CD4-positive, alpha-beta T cell (primary cell): ENCODE measurements at regions not wholly inside any gene's neighbourhood (a gene's known extent, or its start where the extent isn't known, plus 50 kb on each side); places are given as distances from the start of the nearest gene placed in this dataset.

Source experiments
- ATAC-seq: fragments of 200-7000 bp; cut with Tn5 transposase; one replicate; pipeline ENCODE4 v1.10.0; 2022; ENCODE audit warnings: mild to moderate bottlenecking; ENCODE audit not compliant: poor library complexity
- CTCF ChIA-PET: fragments of 350-600 bp; sonication (Branson Sonifier 250); formaldehyde crosslinking; loops from one replicate; lab custom pipeline; 2021; ENCODE audit warnings: antibody characterized with exemption, inconsistent platforms; lab: Charles Lee
- POLR2A ChIA-PET: fragments of 350-600 bp; sonication (Branson Sonifier 250); formaldehyde crosslinking; loops from one replicate; lab custom pipeline; 2021; ENCODE audit warnings: antibody characterized with exemption, inconsistent platforms; lab: Charles Lee
- DNase-seq, 14 experiments: peaks; one replicate each; pipeline ENCODE4 v3.0.0-alpha.2; 2013 to 2020; ENCODE audit warnings: mixed read lengths in 2 of 14
- H3K27ac ChIP-seq, 2 donors: one replicate each; pipeline versions ENCODE4 v1.5.1 to v1.7.0; 2013; ENCODE audit warnings: low read length in 2 of 2, low read depth in 1 of 2, mild to moderate bottlenecking in 1 of 2
- H3K27me3 ChIP-seq, 2 experiments: 1 replicate in 1 of 2; 2 replicates in 1 of 2; pipeline versions ENCODE4 v1.6.1 to v1.7.0; 2013; ENCODE audit warnings: low read length in 2 of 2, control low read depth in 1 of 2, mild to moderate bottlenecking in 1 of 2, moderate library complexity in 1 of 2; ENCODE audit not compliant: insufficient read depth in 2 of 2, control insufficient read depth in 1 of 2
- H3K36me3 ChIP-seq: one replicate; pipeline ENCODE4 v1.6.1; 2013; ENCODE audit warnings: low read length, control low read depth; ENCODE audit not compliant: insufficient read depth
- H3K4me1 ChIP-seq: one replicate; pipeline ENCODE4 v1.6.1; 2013; ENCODE audit warnings: low read length, control low read depth; ENCODE audit not compliant: insufficient read depth
- H3K4me3 ChIP-seq: one replicate; pipeline ENCODE4 v1.5.1; 2013; ENCODE audit warnings: mild to moderate bottlenecking, low read length, moderate library complexity
- H3K9me3 ChIP-seq, 2 experiments: 1 replicate in 1 of 2; 2 replicates in 1 of 2; pipeline versions ENCODE4 v1.6.1 to v1.7.0; 2013; ENCODE audit warnings: low read length in 2 of 2, mild to moderate bottlenecking in 2 of 2, control low read depth in 1 of 2, moderate library complexity in 1 of 2; ENCODE audit not compliant: control insufficient read depth in 1 of 2, insufficient read depth in 1 of 2
- H3K27ac Mint-ChIP-seq: one replicate; pipeline ENCODE4 v1.8.0; 2020; ENCODE audit warnings: mixed read lengths
- H3K27me3 Mint-ChIP-seq: one replicate; pipeline ENCODE4 v1.8.0; 2021; ENCODE audit warnings: mixed read lengths
- H3K36me3 Mint-ChIP-seq: one replicate; pipeline ENCODE4 v1.8.0; 2021; ENCODE audit warnings: low read depth, mixed read lengths
- H3K4me1 Mint-ChIP-seq: one replicate; pipeline ENCODE4 v1.8.0; 2021; ENCODE audit warnings: low read depth, mixed read lengths
- H3K4me3 Mint-ChIP-seq: one replicate; pipeline ENCODE4 v1.8.0; 2020; ENCODE audit warnings: mild to moderate bottlenecking, mixed read lengths
- H3K9me3 Mint-ChIP-seq: one replicate; pipeline ENCODE4 v1.8.0; 2020; ENCODE audit warnings: mixed read lengths
- CTCF ChIP-seq: fragments of 200-600 bp; IDR thresholded peaks from one replicate; pipeline ENCODE4 v1.8.0; 2022; ENCODE audit warnings: antibody characterized with exemption, mild to moderate bottlenecking
- intact Hi-C, 2 experiments: fragments of 100-400 bp; cut with DNase I in 1 of 2; cut with micrococcal nuclease in 1 of 2; formaldehyde crosslinking; loops; one replicate each; pipeline versions ENCODE4 v1.15.1 to v1.9.0; 2023 to 2025; cut with DNase I, micrococcal nuclease

- H3K27ac Mint-ChIP-seq = no peak overlapping the region
- Histone ChIP-seq H3K27me3 (no peaks in the 10 kb centered on the region), H3K4me3 (no peak overlapping the region), H3K9me3 (peaks cover 0 to 3% of the 10 kb centered on the region in 2 experiments), H3K27ac (no peak overlapping the region), H3K36me3 (no peaks in the 10 kb centered on the region), H3K4me1 (no peaks in the 10 kb centered on the region)
- no peak for TF ChIP-seq CTCF
- H3K9me3 Mint-ChIP-seq = no peaks in the 10 kb centered on the region
- ATAC-seq (no peak), DNase-seq (no peak)
- no peak overlapping the region for H3K4me3 Mint-ChIP-seq
- H3K4me1 Mint-ChIP-seq = no peaks in the 10 kb centered on the region
- no peaks in the 10 kb centered on the region for H3K27me3 Mint-ChIP-seq
- CTCF ChIA-PET = no interaction called here
- no peaks in the 10 kb centered on the region for H3K36me3 Mint-ChIP-seq
- POLR2A ChIA-PET = no interaction called here
- intact Hi-C loops = no loop called here
Observed at GRCh38 chr1:106207185-106207584, 849.3 kb upstream of the PRMT6 start.

DNA sequence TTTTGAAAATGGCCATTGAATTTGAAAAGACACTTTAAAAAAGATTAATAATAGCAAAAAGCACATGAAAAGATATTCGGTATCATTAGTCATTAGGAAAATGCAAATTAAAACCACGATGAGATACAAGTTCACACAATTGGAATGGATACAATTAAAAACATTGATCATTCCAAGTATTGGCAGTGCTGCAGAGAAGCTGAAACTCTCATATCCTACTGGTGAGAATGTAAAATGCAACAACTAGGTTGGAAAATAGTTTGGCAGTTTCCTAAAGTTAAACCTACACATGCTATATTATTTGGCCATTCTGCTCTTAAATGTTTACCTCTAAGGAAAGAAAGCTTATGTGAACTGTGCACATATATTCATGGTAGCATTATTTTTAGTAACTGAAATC is 838.7 kb upstream of the PRMT6 start:
- ChIA-PET CTCF (no interaction called here), POLR2A (no interaction called here)
- DNase-seq = no peak
- Mint-ChIP-seq H3K27me3 (no peaks in the 10 kb centered on the region), H3K36me3 (no peaks in the 10 kb centered on the region), H3K4me3 (no peak overlapping the region), H3K27ac (no peak overlapping the region), H3K4me1 (no peaks in the 10 kb centered on the region), H3K9me3 (peaks cover 5% of the 10 kb centered on the region)
- H3K4me1 ChIP-seq = no peaks in the 10 kb centered on the region
- no peak for TF ChIP-seq CTCF
- H3K36me3 ChIP-seq = no peaks in the 10 kb centered on the region
- H3K4me3 ChIP-seq = no peak overlapping the region
- no peak overlapping the region for H3K27ac ChIP-seq
- no peak for ATAC-seq
- H3K9me3 ChIP-seq = no peaks in the 10 kb centered on the region
- no peaks in the 10 kb centered on the region for H3K27me3 ChIP-seq
- intact Hi-C loops = no loop called here

GRCh38 chr1:106222403-106222802 is 834.1 kb upstream of the PRMT6 start:
- no peak overlapping the region for H3K27ac Mint-ChIP-seq

More at GRCh38 chr1:106222403-106222802, 834.1 kb upstream of the PRMT6 start:
- H3K9me3 ChIP-seq = no peaks in the 10 kb centered on the region
- Mint-ChIP-seq H3K4me1 (no peaks in the 10 kb centered on the region), H3K9me3 (peaks cover 7% of the 10 kb centered on the region), H3K27me3 (no peaks in the 10 kb centered on the region), H3K36me3 (no peaks in the 10 kb centered on the region), H3K4me3 (no peak overlapping the region)
- CTCF ChIA-PET = no interaction called here
- intact Hi-C loops = no loop called here
- H3K27me3 ChIP-seq = no peaks in the 10 kb centered on the region
- no peak overlapping the region for H3K4me3 ChIP-seq
- TF ChIP-seq CTCF = no peak
- no peaks in the 10 kb centered on the region for H3K4me1 ChIP-seq
- ATAC-seq (no peak), DNase-seq (no peak)
- H3K27ac ChIP-seq = no peak overlapping the region
- POLR2A ChIA-PET = no interaction called here
- H3K36me3 ChIP-seq = no peaks in the 10 kb centered on the region
